H1 (cell line): ENCODE measurements at regions not wholly inside any gene's neighbourhood (a gene's known extent, or its start where the extent isn't known, plus 50 kb on each side); places are given as distances from the start of the nearest gene placed in this dataset.

ENCODE experiments used
- BCL11A ChIP-seq, 2 experiments: IDR thresholded peaks; one replicate each; pipeline ENCODE4 v1.6.1; 2011; ENCODE audit warnings: low read depth in 2 of 2, low read length in 2 of 2, mild to moderate bottlenecking in 2 of 2
- CREB1 ChIP-seq: IDR thresholded peaks from 2 replicates; pipeline ENCODE4 v1.6.1; 2012; ENCODE audit warnings: inconsistent platforms
- KDM1A ChIP-seq: fragments of 200-600, 300-600 bp; sonication (generic); IDR thresholded peaks from 2 replicates; pipeline ENCODE4 v1.7.1; 2016; ENCODE audit warnings: mild to moderate bottlenecking, low read length, borderline replicate concordance
- KDM4A ChIP-seq: IDR thresholded peaks from one replicate; pipeline ENCODE4 v1.7.1; 2012; ENCODE audit warnings: low read depth, mild to moderate bottlenecking, moderate library complexity, low read length, inconsistent platforms; ENCODE audit not compliant: severe bottlenecking
- PHF8 ChIP-seq: fragments of 200-600 bp; sonication (generic); conservative IDR thresholded peaks from 2 replicates; pipeline ENCODE4 v1.7.1; 2012; ENCODE audit warnings: low read depth, mild to moderate bottlenecking, inconsistent platforms, low read length, moderate library complexity
- RNF2 ChIP-seq: fragments of 200-900, 300-1000 bp; sonication (generic); IDR thresholded peaks from 2 replicates; pipeline ENCODE4 v1.7.1; 2016; ENCODE audit warnings: borderline replicate concordance, low read depth, mild to moderate bottlenecking, antibody characterized with exemption, low read length; ENCODE audit not compliant: poor library complexity, severe bottlenecking; ENCODE audit errors: missing control alignments
- SP4 ChIP-seq: IDR thresholded peaks from 2 replicates; pipeline ENCODE4 v1.6.1; 2012; ENCODE audit warnings: low read length, inconsistent platforms
- SRF ChIP-seq: IDR thresholded peaks from 2 replicates; pipeline ENCODE4 v1.6.1; 2011; ENCODE audit warnings: mild to moderate bottlenecking, low read depth, low read length, moderate library complexity
- TBP ChIP-seq: IDR thresholded peaks from 2 replicates; pipeline ENCODE4 v1.6.1; 2011; ENCODE audit warnings: low read depth, low read length, improper control_type of control experiment
- TF ChIP-seq, protein P1 (sequence below): fragments of 300-600 bp; sonication (generic); IDR thresholded peaks from 2 replicates; pipeline ENCODE4 v1.7.1; 2012; ENCODE audit warnings: low read length, moderate library complexity, mild to moderate bottlenecking, inconsistent platforms; ENCODE audit not compliant: insufficient replicate concordance

DNA sequence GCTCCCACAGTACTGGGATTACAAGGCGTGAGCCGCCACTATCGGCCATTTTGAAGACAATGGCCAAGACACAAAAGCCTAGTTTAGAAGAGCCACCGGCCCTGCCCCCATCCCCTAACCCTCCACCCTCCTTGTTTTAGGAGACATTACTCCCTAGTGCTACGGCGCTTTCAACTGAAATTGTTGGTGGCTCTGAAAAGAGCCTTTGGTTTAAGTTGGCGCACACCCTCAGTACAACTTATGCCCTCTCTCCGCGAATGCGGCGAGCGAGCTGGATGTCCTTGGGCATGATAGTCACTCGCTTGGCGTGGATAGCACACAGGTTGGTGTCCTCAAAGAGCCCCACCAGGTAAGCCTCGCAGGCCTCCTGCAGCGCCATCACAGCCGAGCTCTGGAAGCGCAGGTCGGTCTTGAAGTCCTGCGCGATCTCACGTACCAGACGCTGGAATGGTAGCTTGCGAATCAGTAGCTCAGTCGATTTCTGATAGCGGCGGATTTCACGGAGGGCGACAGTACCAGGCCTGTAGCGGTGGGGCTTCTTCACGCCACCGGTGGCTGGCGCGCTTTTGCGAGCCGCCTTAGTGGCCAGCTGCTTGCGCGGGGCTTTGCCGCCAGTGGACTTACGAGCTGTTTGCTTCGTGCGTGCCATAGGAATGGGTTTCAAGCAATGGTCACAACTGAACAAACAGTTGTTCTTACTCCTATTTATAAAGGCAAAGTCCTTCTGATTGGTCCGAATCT, 114.9 kb upstream of the BTN3A2 start (continued):
- TF ChIP-seq, protein P1, sequence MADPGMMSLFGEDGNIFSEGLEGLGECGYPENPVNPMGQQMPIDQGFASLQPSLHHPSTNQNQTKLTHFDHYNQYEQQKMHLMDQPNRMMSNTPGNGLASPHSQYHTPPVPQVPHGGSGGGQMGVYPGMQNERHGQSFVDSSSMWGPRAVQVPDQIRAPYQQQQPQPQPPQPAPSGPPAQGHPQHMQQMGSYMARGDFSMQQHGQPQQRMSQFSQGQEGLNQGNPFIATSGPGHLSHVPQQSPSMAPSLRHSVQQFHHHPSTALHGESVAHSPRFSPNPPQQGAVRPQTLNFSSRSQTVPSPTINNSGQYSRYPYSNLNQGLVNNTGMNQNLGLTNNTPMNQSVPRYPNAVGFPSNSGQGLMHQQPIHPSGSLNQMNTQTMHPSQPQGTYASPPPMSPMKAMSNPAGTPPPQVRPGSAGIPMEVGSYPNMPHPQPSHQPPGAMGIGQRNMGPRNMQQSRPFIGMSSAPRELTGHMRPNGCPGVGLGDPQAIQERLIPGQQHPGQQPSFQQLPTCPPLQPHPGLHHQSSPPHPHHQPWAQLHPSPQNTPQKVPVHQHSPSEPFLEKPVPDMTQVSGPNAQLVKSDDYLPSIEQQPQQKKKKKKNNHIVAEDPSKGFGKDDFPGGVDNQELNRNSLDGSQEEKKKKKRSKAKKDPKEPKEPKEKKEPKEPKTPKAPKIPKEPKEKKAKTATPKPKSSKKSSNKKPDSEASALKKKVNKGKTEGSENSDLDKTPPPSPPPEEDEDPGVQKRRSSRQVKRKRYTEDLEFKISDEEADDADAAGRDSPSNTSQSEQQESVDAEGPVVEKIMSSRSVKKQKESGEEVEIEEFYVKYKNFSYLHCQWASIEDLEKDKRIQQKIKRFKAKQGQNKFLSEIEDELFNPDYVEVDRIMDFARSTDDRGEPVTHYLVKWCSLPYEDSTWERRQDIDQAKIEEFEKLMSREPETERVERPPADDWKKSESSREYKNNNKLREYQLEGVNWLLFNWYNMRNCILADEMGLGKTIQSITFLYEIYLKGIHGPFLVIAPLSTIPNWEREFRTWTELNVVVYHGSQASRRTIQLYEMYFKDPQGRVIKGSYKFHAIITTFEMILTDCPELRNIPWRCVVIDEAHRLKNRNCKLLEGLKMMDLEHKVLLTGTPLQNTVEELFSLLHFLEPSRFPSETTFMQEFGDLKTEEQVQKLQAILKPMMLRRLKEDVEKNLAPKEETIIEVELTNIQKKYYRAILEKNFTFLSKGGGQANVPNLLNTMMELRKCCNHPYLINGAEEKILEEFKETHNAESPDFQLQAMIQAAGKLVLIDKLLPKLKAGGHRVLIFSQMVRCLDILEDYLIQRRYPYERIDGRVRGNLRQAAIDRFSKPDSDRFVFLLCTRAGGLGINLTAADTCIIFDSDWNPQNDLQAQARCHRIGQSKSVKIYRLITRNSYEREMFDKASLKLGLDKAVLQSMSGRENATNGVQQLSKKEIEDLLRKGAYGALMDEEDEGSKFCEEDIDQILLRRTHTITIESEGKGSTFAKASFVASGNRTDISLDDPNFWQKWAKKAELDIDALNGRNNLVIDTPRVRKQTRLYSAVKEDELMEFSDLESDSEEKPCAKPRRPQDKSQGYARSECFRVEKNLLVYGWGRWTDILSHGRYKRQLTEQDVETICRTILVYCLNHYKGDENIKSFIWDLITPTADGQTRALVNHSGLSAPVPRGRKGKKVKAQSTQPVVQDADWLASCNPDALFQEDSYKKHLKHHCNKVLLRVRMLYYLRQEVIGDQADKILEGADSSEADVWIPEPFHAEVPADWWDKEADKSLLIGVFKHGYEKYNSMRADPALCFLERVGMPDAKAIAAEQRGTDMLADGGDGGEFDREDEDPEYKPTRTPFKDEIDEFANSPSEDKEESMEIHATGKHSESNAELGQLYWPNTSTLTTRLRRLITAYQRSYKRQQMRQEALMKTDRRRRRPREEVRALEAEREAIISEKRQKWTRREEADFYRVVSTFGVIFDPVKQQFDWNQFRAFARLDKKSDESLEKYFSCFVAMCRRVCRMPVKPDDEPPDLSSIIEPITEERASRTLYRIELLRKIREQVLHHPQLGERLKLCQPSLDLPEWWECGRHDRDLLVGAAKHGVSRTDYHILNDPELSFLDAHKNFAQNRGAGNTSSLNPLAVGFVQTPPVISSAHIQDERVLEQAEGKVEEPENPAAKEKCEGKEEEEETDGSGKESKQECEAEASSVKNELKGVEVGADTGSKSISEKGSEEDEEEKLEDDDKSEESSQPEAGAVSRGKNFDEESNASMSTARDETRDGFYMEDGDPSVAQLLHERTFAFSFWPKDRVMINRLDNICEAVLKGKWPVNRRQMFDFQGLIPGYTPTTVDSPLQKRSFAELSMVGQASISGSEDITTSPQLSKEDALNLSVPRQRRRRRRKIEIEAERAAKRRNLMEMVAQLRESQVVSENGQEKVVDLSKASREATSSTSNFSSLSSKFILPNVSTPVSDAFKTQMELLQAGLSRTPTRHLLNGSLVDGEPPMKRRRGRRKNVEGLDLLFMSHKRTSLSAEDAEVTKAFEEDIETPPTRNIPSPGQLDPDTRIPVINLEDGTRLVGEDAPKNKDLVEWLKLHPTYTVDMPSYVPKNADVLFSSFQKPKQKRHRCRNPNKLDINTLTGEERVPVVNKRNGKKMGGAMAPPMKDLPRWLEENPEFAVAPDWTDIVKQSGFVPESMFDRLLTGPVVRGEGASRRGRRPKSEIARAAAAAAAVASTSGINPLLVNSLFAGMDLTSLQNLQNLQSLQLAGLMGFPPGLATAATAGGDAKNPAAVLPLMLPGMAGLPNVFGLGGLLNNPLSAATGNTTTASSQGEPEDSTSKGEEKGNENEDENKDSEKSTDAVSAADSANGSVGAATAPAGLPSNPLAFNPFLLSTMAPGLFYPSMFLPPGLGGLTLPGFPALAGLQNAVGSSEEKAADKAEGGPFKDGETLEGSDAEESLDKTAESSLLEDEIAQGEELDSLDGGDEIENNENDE: no peak
- TF ChIP-seq BCL11A (IDR thresholded peaks at IDR 0.05; ENCODE audit: low read depth in 2 of 2, low read length in 2 of 2) (no peak), SP4 (no peak; the same call in 1 of the 2 replicates), SRF (no peak), CREB1 (no peak), TBP (peak; percentile 97), RNF2 (no peak), KDM1A (no peak), KDM4A (no peak), PHF8 (peak; percentile 59)
